AG04450 (cell line): ENCODE measurements at regions not wholly inside any gene's neighbourhood (a gene's known extent, or its start where the extent isn't known, plus 50 kb on each side); places are given as distances from the start of the nearest gene placed in this dataset.
A peak's percentile ranks its signal among the peaks of the same experiment; 100 is the strongest.

Experiments used
- CTCF ChIA-PET: fragments of 300-600, 350-600 bp; formaldehyde crosslinking; extraction: SDS; loops from one replicate; lab custom pipeline; 2022; ENCODE audit warnings: antibody characterized with exemption, inconsistent platforms; lab: Charles Lee
- POLR2A ChIA-PET: fragments of 350-600 bp; formaldehyde crosslinking; extraction: SDS; loops from one replicate; lab custom pipeline; 2021; ENCODE audit warnings: antibody characterized with exemption, inconsistent platforms; lab: Yijun Ruan, JAX
- DNase-seq: peaks from one replicate; pipeline ENCODE4 v3.0.0-alpha.2; 2011; ENCODE audit warnings: low read depth, low spot score
- H3K27ac ChIP-seq: one replicate; pipeline ENCODE4 v1.5.1; 2012; ENCODE audit warnings: low read depth, low read length, control low read depth
- H3K27me3 ChIP-seq: one replicate; pipeline ENCODE4 v1.6.0; 2012; ENCODE audit warnings: low read length; ENCODE audit not compliant: control insufficient read depth, insufficient read depth
- H3K4me3 ChIP-seq: 2 replicates; pipeline ENCODE4 v1.5.1; 2011; ENCODE audit warnings: mild to moderate bottlenecking, low read depth, low read length, control low read depth
- H3K9me3 ChIP-seq: 2 replicates; pipeline ENCODE4 v1.5.1; 2012; ENCODE audit warnings: low read length; ENCODE audit not compliant: control insufficient read depth, insufficient read depth
- TF ChIP-seq, protein P1 (sequence below): IDR thresholded peaks from 2 replicates; pipeline ENCODE4 v1.5.1; 2011; ENCODE audit warnings: low read depth, low read length, control low read depth, inconsistent platforms

DNA sequence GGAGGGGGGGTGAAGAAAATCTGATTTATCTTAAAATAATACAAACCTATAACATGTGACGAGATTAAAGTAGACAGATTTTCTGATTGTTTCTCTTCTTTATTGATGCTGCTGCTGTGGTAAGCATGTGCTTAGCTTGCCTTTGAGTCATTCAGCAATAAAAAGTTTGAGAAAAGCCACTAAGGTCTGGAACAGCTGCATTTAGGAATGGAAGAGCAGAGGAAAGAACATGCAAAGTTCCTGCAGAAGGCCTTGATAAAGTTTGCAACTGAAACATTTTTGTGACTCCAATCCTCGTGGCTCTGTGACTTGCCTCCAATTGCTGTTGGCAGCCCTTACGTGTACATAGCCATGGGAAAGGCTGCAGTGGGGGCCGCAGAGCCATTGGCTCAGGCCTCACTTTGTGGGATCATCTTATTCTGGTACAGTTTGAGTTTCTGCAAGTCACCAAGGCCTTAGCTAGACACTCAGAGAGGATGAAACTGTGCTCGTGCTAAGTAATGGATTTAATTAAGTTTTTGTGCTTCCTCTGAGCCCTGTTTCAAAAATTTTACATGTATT lies 370.2 kb downstream of the AASDHPPT start:
- CTCF ChIA-PET = no interaction called here
- DNase-seq = no peak
- Histone ChIP-seq H3K4me3 (no peak overlapping the region), H3K9me3 (no peaks in the 10 kb centered on the region), H3K27ac (no peak overlapping the region), H3K27me3 (no peaks in the 10 kb centered on the region)
- POLR2A ChIA-PET = no interaction called here
- TF ChIP-seq, protein P1, sequence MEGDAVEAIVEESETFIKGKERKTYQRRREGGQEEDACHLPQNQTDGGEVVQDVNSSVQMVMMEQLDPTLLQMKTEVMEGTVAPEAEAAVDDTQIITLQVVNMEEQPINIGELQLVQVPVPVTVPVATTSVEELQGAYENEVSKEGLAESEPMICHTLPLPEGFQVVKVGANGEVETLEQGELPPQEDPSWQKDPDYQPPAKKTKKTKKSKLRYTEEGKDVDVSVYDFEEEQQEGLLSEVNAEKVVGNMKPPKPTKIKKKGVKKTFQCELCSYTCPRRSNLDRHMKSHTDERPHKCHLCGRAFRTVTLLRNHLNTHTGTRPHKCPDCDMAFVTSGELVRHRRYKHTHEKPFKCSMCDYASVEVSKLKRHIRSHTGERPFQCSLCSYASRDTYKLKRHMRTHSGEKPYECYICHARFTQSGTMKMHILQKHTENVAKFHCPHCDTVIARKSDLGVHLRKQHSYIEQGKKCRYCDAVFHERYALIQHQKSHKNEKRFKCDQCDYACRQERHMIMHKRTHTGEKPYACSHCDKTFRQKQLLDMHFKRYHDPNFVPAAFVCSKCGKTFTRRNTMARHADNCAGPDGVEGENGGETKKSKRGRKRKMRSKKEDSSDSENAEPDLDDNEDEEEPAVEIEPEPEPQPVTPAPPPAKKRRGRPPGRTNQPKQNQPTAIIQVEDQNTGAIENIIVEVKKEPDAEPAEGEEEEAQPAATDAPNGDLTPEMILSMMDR = no peak

DNA sequence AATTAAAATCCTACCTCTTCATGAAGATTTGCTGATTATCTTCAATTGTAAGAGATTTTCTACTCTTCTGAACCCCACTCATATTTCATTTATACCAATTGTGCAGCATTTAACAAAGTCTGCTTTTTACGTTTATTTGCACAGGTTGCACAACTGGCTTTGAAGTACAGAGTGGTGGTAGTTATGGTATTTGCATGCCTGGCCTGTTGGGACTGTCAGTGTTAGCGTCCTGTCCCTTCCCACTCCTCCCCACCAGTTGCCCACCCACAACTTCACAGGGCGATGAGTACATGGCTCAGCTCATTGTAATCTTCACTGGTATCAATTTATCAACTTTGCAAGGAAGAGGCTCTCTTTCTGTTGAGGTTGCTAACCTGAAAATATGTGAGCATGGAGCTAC lies 372.3 kb downstream of the AASDHPPT start:
- no peak for DNase-seq
- Histone ChIP-seq H3K27ac (no peak overlapping the region), H3K27me3 (no peaks in the 10 kb centered on the region), H3K9me3 (no peaks in the 10 kb centered on the region), H3K4me3 (no peak overlapping the region)
- ChIA-PET CTCF (no interaction called here), POLR2A (no interaction called here)
- TF ChIP-seq, protein P1 = no peak

DNA sequence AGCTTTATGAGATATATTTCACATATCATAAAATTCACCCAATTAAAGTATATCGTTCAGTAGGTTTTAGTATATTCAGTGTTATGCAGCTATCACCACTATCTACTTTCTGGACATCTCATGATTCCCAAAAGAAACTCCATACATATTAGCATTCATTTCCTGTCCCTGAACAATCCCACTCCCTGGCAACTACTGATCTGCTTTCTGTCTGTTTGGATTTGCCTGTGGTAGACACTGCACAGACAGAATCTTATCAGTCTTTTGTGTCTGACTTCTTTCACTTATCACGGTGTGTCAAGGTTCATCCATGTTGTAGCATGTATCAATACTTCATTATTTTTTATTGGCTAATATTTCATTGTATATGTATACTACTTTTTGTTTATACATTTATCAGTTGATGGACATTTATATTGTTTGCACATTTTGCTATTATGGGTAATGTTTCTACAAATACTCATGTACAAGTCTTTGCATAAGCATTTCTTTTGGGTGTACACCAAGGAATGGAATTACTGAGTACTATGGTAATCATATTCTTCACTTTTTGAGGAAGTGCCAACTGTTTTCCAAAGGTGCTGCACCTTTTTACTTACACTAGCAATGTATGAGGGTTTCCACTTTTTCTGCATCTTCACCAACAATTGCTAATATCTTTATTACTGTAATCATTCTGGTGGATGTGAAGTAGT lies 373.9 kb downstream of the AASDHPPT start:
- Histone ChIP-seq H3K27ac (no peak overlapping the region), H3K4me3 (no peak overlapping the region), H3K9me3 (no peaks in the 10 kb centered on the region), H3K27me3 (no peaks in the 10 kb centered on the region)
- TF ChIP-seq, protein P1 = no peak
- ChIA-PET POLR2A (no interaction called here), CTCF (no interaction called here)
- DNase-seq = no peak

DNA sequence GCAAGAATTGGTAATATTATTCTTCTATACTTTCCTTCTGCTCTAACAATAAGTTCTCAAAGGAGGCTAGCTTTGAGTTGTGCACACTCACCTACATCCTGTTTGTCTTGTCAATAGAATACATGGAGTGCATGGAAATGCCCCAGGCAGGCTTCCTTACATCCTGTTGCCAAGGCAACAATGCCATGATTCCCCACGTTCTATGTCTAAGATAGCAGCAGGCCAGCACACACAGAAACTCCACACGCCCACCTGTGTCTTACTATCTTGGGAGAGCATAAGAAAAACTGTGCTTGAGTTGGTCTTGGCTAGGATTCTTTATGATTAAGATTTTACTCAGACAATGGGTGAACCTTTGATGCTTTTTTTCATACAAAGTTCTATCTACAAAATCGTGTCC lies 379.2 kb downstream of the AASDHPPT start:
- no peak overlapping the region for H3K4me3 ChIP-seq
- no peaks in the 10 kb centered on the region for H3K9me3 ChIP-seq
- CTCF ChIA-PET = interaction anchor here (0.8 kb wide), 1 partner anchor 10 kb away, joined by 3 read pairs; no protein-coding TSS in a partner anchor
- no peak for DNase-seq
- POLR2A ChIA-PET = no interaction called here
- H3K27ac ChIP-seq = no peak overlapping the region
- TF ChIP-seq, protein P1 = no peak
- no peaks in the 10 kb centered on the region for H3K27me3 ChIP-seq

DNA sequence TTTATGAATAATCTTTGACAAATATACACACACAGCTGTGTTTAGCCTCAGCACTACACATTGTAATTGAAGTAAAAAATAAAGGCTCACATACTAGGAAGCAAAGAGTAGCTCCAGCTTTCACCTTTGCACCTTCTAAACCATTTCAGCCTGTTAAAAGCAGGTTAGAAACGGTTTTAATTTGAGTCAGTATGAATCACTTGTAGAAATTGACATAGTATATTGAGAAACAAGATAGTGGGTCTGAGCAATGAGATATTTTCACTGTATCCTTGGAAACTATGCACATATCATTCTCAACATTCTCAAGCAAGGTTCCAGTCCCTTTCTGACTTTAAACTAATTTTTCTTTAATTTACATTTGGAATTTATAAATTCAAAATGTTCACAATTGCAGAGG lies 380.3 kb downstream of the AASDHPPT start:
- Histone ChIP-seq H3K4me3 (no peak overlapping the region), H3K27me3 (no peaks in the 10 kb centered on the region), H3K9me3 (no peaks in the 10 kb centered on the region), H3K27ac (no peak overlapping the region)
- TF ChIP-seq, protein P1 = no peak
- CTCF ChIA-PET = interaction anchor here (0.6 to 0.8 kb wide), 2 partner anchors 11 to 29 kb away, joined by 3 to 4 read pairs; no protein-coding TSS in a partner anchor
- POLR2A ChIA-PET = no interaction called here
- DNase-seq = peak; percentile 33
